ENCODE measurements at regions not wholly inside any gene's neighbourhood (a gene's known extent, or its start where the extent isn't known, plus 50 kb on each side); places are given as distances from the start of the nearest gene placed in this dataset.
"Not testable (repeated sequence)": the region's sequence is repeated elsewhere in the genome, so short reads cannot be mapped to it uniquely, and the experiment has no call there.

- no peak for DNase-seq (ENCODE audit: low read depth in 4 of 4, low spot score in 3 of 4)
These were observed 57.9 kb downstream of the FANCF start for GRCh38 chr11:22567759-22568158.

DNA sequence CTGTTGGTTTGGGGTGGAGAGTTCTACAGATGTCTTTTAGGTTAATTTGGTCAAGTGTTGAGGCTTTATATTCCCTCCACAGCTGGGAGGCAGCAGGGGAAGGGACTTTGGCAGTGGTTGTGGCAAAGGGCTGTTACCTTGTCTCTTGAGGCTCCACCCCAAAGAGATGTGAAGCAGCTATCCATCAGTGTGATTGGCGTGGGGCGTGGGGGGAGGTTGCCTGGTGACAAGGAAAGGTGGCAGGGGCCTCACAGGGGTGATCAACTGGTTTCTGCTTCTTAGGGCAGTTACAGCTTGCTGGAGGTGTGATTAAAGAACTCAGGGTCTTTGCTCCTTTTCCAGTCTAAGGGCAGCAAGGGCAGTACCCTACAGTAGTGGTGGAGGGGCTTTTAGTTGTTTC is 59.3 kb downstream of the FANCF start:
- no peak for DNase-seq (ENCODE audit: low read depth in 4 of 4, low spot score in 3 of 4)

DNA sequence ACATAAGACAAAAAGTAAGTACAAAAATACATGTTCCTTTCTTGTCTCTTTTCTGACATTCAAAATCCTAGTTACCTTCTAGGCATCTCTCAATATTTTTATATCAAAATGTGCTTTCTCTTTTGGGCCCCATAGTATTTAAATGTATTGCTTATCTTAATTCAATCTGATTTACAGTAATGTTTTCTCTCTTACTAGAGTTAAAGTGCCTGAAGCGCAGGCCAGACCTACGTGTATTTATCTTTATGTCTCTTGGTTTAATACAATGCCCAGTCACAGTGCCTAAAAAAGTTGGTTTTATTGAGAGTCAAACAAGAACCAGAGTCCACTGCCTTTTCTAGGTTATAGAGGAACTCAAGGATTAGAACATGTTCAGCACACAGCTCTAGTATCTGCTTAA is 64.3 kb downstream of the FANCF start:
- DNase-seq (ENCODE audit: low read depth in 4 of 4, low spot score in 3 of 4): no peak

DNA sequence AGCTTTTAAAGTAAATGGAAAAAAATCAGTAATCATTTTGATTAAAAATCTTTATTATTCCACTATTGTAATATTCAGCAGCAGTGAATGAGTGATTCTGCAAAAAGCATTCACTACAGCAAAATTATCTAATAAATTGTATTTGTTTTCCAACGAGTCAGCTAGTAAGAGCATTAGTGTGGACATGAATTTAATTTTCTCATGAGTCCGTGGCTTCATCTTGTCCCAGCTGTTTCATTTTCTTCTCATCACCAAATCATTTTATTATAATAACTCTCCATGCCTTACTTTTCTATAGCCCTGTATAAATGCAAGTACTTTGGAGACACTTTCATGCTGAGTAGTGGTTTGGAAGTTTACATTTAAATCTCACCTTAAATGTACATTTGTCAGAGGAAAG is 66.2 kb downstream of the FANCF start:
- DNase-seq (ENCODE audit: low read depth in 4 of 4, low spot score in 3 of 4): no peak

DNA sequence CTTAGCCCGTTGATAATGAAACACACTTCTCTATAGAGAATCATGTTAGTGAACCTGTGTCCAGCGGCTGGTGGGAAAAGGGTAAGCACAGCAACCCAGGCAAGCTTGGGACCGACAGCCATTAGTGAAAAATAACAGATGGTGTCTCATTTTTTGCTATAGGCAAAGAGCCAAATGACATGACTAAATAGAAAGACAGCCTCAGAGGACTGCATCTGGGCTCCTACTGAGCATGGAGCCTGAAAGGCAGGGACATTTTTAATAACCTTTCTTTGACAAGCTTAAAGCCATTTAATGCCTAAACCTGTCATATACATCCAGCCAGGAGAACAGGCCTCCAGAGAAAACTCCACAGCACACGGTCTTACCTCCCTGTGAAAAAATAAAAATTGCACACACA is 67.0 kb downstream of the FANCF start:
- no peak for DNase-seq (ENCODE audit: low read depth in 4 of 4, low spot score in 3 of 4)

GRCh38 chr11:22556381-22556780 is 69.2 kb downstream of the FANCF start:
- DNase-seq (ENCODE audit: low read depth in 4 of 4, low spot score in 3 of 4): no peak

DNA sequence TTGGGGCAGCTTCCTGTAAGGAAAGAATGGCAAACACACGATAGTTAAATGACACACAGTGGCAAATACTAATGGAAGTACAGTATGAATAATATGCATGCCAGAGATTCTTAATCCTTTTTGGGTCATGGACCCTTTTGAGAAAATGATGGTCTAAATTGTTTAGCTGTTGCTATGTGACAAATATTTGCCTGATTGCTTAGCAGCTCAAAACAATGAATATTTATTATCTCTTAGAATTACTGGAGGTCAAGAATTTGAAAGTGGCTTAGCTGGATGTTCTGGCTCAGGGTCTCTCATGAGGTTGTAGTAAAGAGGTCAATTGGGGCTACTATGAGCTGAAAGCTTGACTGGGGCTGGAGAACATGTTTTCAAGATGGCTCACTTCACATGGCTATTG is 69.7 kb downstream of the FANCF start:
- DNase-seq (ENCODE audit: low read depth in 4 of 4, low spot score in 3 of 4): no peak

GRCh38 chr11:22554221-22554620 is 71.4 kb downstream of the FANCF start:
- no peak for DNase-seq (ENCODE audit: low read depth in 4 of 4, low spot score in 3 of 4)

DNA sequence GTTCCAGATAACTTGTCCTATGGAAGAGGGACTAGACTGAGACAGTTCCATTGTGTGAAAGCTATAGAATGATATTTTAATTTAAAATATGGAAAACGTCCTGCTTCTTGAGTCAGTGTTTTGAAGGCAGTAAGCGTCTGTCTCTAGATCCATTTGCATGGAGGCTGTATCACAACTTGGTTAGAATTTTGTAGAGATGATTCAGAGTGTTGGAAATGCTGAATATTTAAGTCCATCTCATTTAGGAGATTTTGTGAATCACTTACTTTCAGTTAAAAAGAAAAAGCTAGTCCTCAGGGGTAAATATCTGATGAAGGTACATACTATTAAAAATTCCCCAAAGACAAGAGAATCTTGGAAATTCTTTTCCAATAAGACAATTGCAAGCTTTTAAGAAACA is 72.7 kb downstream of the FANCF start:
- DNase-seq (ENCODE audit: low read depth in 4 of 4, low spot score in 3 of 4): no peak

DNA sequence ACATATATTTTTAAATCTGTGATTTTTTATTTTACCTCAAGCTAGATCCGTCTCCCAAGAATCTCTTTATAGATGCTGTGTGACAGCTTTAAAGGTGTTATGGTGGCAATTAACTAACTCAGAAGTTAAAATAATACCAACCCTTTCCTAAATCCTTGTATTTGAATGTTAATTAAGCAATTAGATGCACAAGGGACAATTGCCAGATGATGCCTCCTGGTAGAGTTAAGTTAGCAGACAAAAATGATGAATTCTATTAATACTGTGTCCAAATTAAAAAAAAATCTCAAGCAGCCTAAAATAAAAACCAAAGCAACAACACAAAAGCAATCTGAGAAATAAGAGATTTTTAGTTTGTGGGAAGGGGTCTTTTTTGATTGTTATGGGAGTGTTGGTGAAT is 78.9 kb downstream of the FANCF start:
- DNase-seq (ENCODE audit: low read depth in 4 of 4, low spot score in 3 of 4): no peak

DNA sequence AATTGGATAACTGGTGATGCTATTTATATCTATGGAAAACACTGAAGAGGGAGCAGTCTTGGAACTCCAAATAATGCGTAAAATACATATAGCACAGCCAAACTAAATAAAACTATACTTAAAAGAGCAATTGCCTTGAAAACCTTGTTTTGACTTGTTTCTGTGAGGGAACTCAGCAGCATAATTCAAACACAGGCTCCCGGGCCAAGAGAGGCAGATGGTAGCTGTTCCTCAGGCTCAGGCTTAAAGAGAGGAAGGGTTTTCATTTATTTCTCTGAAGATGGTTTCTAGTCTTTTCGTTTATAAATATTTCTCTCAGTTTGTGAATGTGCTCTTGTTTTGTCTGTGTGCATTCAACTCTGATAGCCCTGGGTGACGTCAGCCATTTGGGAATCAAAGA is 82.4 kb downstream of the FANCF start:
- no peak for DNase-seq (ENCODE audit: low read depth in 4 of 4, low spot score in 3 of 4)

- DNase-seq (ENCODE audit: low read depth in 4 of 4, low spot score in 3 of 4): peak in 2 of 4 donors; percentile 7 to 12
These were observed 85.8 kb downstream of the FANCF start for GRCh38 chr11:22539821-22540256.

- DNase-seq (ENCODE audit: low read depth in 4 of 4, low spot score in 3 of 4): no peak
These were observed 89.6 kb downstream of the FANCF start for GRCh38 chr11:22536071-22536470.

- not testable (repeated sequence) for DNase-seq (ENCODE audit: low read depth in 4 of 4, low spot score in 3 of 4)
These were observed 96.8 kb downstream of the FANCF start for GRCh38 chr11:22528612-22529429.

DNA sequence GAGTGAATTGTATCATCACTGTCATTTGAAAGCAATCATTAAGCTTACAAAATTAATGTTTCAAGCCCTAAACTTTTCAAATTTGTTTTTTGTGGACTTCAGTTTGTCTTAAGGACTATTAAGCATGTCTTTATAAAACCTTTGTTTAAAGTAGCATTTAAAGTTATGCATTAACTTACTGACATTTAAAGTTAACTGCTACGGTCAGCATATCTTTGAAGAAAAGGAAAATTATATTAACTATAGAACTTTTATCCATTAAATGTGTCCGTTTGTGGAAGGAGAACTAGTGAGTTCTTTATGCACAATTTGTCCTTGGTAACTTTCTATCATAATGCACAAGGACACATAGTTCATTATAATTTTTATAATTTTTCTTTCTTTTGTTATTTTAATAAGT is 103.4 kb downstream of the FANCF start:
- no peak for DNase-seq (ENCODE audit: low read depth in 4 of 4, low spot score in 3 of 4)

- DNase-seq (ENCODE audit: low read depth in 4 of 4, low spot score in 3 of 4): no peak
These were observed 104.4 kb downstream of the FANCF start for GRCh38 chr11:22521226-22521625.

DNA sequence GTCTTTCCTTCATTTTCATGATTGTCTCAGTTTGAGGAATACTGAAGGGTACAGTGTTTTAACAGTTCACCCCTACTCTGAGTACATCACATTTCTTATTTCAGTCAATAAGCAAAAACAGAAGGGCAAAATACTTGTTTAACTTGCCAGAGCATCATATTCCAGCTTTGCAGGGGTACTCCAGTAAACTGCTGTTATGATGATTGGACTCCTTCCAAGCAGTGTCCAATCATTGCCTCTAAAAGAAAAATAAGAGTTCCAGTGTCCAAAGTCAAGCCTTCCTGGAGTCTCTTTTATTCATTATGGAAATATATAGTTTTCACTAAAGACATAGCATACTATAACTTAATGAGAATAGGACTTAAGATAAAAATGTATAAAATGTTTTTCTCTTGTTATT is 105.1 kb downstream of the FANCF start:
- DNase-seq (ENCODE audit: low read depth in 4 of 4, low spot score in 3 of 4): no peak

DNA sequence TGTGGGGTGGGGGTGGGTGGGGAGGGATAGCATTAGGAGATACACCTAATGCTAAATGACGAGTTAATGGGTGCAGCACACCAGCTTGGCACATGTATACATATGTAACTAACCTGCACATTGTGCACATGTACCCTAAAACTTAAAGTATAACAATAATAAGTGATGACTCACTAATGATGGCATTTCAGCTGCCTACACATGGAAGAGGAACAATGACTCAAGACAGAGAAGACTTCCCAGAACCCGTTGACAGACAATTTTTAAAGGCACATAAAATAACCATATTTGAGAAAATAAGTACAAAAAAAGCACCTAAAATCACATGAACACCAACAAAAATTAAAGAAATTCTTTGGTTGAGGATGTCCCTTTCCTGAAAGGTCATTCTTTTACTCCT is 107.3 kb downstream of the FANCF start:
- not testable (repeated sequence) for DNase-seq (ENCODE audit: low read depth in 4 of 4, low spot score in 3 of 4)

DNA sequence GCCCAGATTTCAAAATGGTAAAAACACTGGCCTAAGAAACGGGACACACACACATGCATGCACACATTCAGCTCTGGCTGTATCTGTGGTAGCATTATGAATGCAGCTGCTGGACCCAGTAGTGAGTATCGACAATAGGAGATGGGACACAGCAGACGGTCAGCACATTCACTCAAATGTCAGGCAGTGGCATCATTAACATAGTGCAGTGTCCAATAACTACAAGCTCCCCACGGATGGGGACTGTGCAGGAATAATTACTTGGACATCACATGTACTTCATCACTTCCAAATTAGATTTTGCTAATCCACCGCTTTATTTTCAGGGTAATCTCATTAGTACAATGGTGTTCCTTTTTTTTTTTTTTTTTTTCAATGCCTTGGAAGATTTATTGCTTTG is 109.5 kb downstream of the FANCF start:
- no peak for DNase-seq (ENCODE audit: low read depth in 4 of 4, low spot score in 3 of 4)

DNA sequence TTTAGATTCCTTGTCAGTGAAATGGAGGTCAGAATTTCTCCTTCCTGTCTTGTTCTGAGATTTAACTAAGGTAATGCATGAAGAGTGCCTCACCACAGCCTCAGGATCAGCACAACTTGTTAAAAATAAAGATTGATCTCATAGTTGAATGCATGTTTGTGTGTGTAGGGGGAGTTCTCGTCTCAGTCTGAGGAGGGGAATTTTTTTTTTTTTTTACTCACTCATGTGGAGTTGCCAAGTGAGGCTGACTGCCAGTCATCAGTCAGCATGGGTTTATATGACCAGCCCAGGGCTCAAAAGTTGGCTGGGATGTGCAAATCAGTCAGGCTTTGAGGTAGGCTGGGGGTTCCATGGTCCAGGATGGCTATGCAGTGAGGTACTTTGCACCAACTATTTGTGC is 113.2 kb downstream of the FANCF start:
- DNase-seq (ENCODE audit: low read depth in 4 of 4, low spot score in 3 of 4): no peak

- DNase-seq (ENCODE audit: low read depth in 4 of 4, low spot score in 3 of 4): no peak
These were observed 114.9 kb downstream of the FANCF start for GRCh38 chr11:22510741-22511140.

DNA sequence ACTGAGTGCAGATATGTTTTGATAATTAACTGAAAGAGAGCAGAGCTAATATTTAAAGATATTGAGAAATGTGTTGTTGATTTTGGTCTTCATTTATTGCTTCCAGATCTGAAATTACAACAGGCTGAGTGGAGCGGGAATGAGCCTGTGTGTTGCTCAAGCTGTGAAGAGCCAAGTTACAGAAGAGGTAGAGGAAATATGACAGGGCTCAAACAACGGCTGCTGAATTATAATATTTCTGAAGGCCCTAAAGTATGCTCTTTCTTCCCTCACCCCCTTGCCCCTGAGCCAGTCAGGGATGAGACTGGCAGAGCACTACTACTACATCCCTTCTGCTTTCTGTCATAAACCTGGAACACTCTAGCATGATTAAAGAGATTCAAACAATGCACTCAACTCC is 115.6 kb downstream of the FANCF start:
- no peak for DNase-seq (ENCODE audit: low read depth in 4 of 4, low spot score in 3 of 4)

- DNase-seq (ENCODE audit: low read depth in 4 of 4, low spot score in 3 of 4): no peak
These were observed 117.0 kb downstream of the FANCF start for GRCh38 chr11:22508665-22509064.

All from left renal pelvis (tissue), 4 donors.